Stimulated activated CD8-positive, alpha-beta memory T cell treated with anti-CD3 and anti-CD28 coated beads, Interleukin-12 subunit alpha, Interleukin-12 subunit beta, amount 100 ng/mL, for 1 hour (primary cell): ENCODE measurements at regions not wholly inside any gene's neighbourhood (a gene's known extent, or its start where the extent isn't known, plus 50 kb on each side); places are given as distances from the start of the nearest gene placed in this dataset.
"Not testable (repeated sequence)": the region's sequence is repeated elsewhere in the genome, so short reads cannot be mapped to it uniquely, and the experiment has no call there.

Source experiments
- DNase-seq: peaks from one replicate; pipeline ENCODE4 v3.0.0-alpha.2; 2020; ENCODE audit warnings: low read depth

- DNase-seq: not testable (repeated sequence)
These were observed 250.9 kb upstream of the B3GALT2 start for GRCh38 chr1:193437333-193437732.

GRCh38 chr1:193435781-193436180, 249.4 kb upstream of the B3GALT2 start:
- no peak for DNase-seq

GRCh38 chr1:193434319-193434718, 247.9 kb upstream of the B3GALT2 start:
- no peak for DNase-seq

- no peak for DNase-seq
These were observed 247.2 kb upstream of the B3GALT2 start for GRCh38 chr1:193433599-193433998.

- no peak for DNase-seq
These were observed 246.7 kb upstream of the B3GALT2 start for GRCh38 chr1:193432979-193433587.

GRCh38 chr1:193431265-193431977, 245.0 kb upstream of the B3GALT2 start:
- DNase-seq: no peak

- no peak for DNase-seq
These were observed 241.1 kb upstream of the B3GALT2 start for GRCh38 chr1:193427524-193427923.

GRCh38 chr1:193426061-193426460, 239.6 kb upstream of the B3GALT2 start:
- no peak for DNase-seq

- DNase-seq: no peak
These were observed 235.1 kb upstream of the B3GALT2 start for GRCh38 chr1:193421487-193421886.

GRCh38 chr1:193419295-193419694, 232.9 kb upstream of the B3GALT2 start:
- DNase-seq: no peak

GRCh38 chr1:193418745-193419058, 232.3 kb upstream of the B3GALT2 start:
- DNase-seq: no peak

- DNase-seq: no peak
These were observed 231.7 kb upstream of the B3GALT2 start for GRCh38 chr1:193417945-193418744.

- DNase-seq: no peak
These were observed 231.0 kb upstream of the B3GALT2 start for GRCh38 chr1:193417403-193417802.

GRCh38 chr1:193416226-193417024, 230.0 kb upstream of the B3GALT2 start:
- no peak for DNase-seq

GRCh38 chr1:193415256-193415655, 228.8 kb upstream of the B3GALT2 start:
- DNase-seq: no peak

- no peak for DNase-seq
These were observed 227.0 kb upstream of the B3GALT2 start for GRCh38 chr1:193413376-193413775.

GRCh38 chr1:193412748-193413147, 226.3 kb upstream of the B3GALT2 start:
- no peak for DNase-seq

GRCh38 chr1:193411714-193412113, 225.3 kb upstream of the B3GALT2 start:
- DNase-seq: no peak

GRCh38 chr1:193411215-193411614, 224.8 kb upstream of the B3GALT2 start:
- DNase-seq: no peak

GRCh38 chr1:193408782-193409293, 222.4 kb upstream of the B3GALT2 start:
- DNase-seq: no peak

GRCh38 chr1:193406901-193407300, 220.5 kb upstream of the B3GALT2 start:
- DNase-seq: no peak

GRCh38 chr1:193404236-193404635, 217.8 kb upstream of the B3GALT2 start:
- no peak for DNase-seq
